Gastroesophageal sphincter (tissue), 3 donors: ENCODE measurements at regions not wholly inside any gene's neighbourhood (a gene's known extent, or its start where the extent isn't known, plus 50 kb on each side); places are given as distances from the start of the nearest gene placed in this dataset.

ENCODE experiments used
- EP300 ChIP-seq: sonication (generic); formaldehyde crosslinking; IDR thresholded peaks from one replicate; pipeline ENCODE4 v1.6.1; 2017; ENCODE audit warnings: antibody characterized with exemption, mild to moderate bottlenecking
- POLR2AphosphoS5 ChIP-seq: sonication (generic); formaldehyde crosslinking; IDR thresholded peaks from one replicate; pipeline ENCODE4 v1.6.1; 2017; ENCODE audit warnings: antibody characterized with exemption
- TF ChIP-seq, protein P1 (sequence below), 4 experiments: fragments of 200-600 bp in 2 of 4; fragments of 450-650 bp in 2 of 4; sonication (generic) in 1 of 4; IDR thresholded peaks; one replicate each; pipeline ENCODE4 v1.5.1; 2017 to 2019; ENCODE audit warnings: antibody characterized with exemption in 4 of 4, mild to moderate bottlenecking in 2 of 4, moderate library complexity in 2 of 4

DNA sequence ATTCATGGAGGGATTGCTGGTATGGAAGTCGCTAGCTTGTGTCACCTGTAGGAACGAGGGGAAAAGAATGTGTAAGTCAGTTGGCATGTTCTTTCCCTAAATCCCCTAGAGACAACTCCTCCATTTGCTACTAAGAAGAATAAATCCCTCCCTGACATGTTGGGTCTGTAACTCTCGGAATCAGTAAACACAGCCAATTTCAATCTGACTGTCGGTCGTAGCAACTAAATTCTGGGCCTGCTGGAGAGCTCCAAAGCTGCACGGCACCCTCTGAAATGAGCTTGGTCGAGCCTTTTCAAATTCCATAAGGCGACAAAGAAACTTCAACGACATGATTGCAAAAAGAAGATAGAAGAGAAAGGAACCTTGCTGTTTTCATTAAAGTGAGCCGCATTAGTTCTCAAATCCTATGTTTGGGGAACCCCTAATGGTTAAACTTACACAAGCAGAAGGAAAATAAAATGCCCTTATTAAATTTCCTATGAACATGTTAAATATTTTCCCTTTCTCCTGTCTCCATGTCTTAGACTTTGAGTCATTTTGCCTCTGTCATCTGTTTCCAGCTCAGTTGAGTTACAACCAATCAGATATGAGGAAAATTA, 735.8 kb upstream of the WWC1 start:
- no peak for TF ChIP-seq EP300
- TF ChIP-seq POLR2AphosphoS5: no peak
- TF ChIP-seq, protein P1, sequence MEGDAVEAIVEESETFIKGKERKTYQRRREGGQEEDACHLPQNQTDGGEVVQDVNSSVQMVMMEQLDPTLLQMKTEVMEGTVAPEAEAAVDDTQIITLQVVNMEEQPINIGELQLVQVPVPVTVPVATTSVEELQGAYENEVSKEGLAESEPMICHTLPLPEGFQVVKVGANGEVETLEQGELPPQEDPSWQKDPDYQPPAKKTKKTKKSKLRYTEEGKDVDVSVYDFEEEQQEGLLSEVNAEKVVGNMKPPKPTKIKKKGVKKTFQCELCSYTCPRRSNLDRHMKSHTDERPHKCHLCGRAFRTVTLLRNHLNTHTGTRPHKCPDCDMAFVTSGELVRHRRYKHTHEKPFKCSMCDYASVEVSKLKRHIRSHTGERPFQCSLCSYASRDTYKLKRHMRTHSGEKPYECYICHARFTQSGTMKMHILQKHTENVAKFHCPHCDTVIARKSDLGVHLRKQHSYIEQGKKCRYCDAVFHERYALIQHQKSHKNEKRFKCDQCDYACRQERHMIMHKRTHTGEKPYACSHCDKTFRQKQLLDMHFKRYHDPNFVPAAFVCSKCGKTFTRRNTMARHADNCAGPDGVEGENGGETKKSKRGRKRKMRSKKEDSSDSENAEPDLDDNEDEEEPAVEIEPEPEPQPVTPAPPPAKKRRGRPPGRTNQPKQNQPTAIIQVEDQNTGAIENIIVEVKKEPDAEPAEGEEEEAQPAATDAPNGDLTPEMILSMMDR (IDR thresholded peaks at IDR 0.05): no peak
